Vagina (tissue), 2 donors: ENCODE measurements at regions not wholly inside any gene's neighbourhood (a gene's known extent, or its start where the extent isn't known, plus 50 kb on each side); places are given as distances from the start of the nearest gene placed in this dataset.

ENCODE experiments used
- POLR2A ChIP-seq, 2 donors: fragments of 450-650 bp; IDR thresholded peaks; one replicate each; pipeline ENCODE4 v1.6.1; 2017; ENCODE audit warnings: antibody characterized with exemption in 2 of 2, mild to moderate bottlenecking in 2 of 2, moderate library complexity in 2 of 2
- POLR2AphosphoS5 ChIP-seq, 2 donors: sonication (generic); formaldehyde crosslinking; IDR thresholded peaks; one replicate each; pipeline ENCODE4 v1.9.0; 2017; ENCODE audit warnings: antibody characterized with exemption in 2 of 2, mild to moderate bottlenecking in 2 of 2, low read depth in 1 of 2; ENCODE audit not compliant: insufficient read depth in 1 of 2
- TF ChIP-seq, protein P1 (sequence below), 3 experiments: fragments of 450-650 bp in 2 of 3; fragments of 200-600 bp in 1 of 3; sonication (generic) in 1 of 3; IDR thresholded peaks; one replicate each; pipeline ENCODE4 v1.5.1; 2017 to 2019; ENCODE audit warnings: antibody characterized with exemption in 3 of 3, mild to moderate bottlenecking in 2 of 3, moderate library complexity in 2 of 3

DNA sequence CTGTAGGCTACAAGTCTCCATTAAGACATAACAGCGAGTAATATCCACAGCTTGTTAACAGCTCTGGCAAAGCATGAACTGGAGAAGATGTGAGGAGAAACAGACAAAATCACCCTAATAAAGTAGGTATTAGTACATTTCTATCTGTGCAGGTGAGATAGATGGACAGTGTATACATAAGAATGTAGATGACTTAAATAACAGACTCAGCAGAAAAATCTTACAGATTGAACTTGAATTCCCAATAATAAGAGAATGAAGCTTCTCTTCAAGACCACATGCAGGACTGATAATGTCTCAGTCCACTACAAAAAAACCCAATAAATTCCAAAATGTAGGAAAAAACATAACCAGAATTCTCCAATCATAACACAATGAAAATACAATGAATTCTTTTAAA, 153.0 kb downstream of the IRX2 start:
- TF ChIP-seq POLR2AphosphoS5 (IDR thresholded peaks at IDR 0.05; ENCODE audit: insufficient read depth in 1 of 2, low read depth in 1 of 2) (no peak), POLR2A (IDR thresholded peaks at IDR 0.05) (no peak)
- TF ChIP-seq, protein P1, sequence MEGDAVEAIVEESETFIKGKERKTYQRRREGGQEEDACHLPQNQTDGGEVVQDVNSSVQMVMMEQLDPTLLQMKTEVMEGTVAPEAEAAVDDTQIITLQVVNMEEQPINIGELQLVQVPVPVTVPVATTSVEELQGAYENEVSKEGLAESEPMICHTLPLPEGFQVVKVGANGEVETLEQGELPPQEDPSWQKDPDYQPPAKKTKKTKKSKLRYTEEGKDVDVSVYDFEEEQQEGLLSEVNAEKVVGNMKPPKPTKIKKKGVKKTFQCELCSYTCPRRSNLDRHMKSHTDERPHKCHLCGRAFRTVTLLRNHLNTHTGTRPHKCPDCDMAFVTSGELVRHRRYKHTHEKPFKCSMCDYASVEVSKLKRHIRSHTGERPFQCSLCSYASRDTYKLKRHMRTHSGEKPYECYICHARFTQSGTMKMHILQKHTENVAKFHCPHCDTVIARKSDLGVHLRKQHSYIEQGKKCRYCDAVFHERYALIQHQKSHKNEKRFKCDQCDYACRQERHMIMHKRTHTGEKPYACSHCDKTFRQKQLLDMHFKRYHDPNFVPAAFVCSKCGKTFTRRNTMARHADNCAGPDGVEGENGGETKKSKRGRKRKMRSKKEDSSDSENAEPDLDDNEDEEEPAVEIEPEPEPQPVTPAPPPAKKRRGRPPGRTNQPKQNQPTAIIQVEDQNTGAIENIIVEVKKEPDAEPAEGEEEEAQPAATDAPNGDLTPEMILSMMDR (IDR thresholded peaks at IDR 0.05): no peak
